ENCODE measurements at regions not wholly inside any gene's neighbourhood (a gene's known extent, or its start where the extent isn't known, plus 50 kb on each side); places are given as distances from the start of the nearest gene placed in this dataset.

GRCh38 chr13:109483284-109483683 lies 303.1 kb downstream of the IRS2 start:
- no peak for TF ChIP-seq GATA2 (IDR thresholded peaks at IDR 0.05; ENCODE audit: low read depth, low read length)
- no peak for TF ChIP-seq GATA3 (IDR thresholded peaks at IDR 0.05; ENCODE audit: low read depth, low read length)
